ENCODE measurements at regions not wholly inside any gene's neighbourhood (a gene's known extent, or its start where the extent isn't known, plus 50 kb on each side); places are given as distances from the start of the nearest gene placed in this dataset.
A peak's percentile ranks its signal among the peaks of the same experiment; 100 is the strongest.

GRCh38 chr6:103191391-103192093, 1668.2 kb downstream of the HACE1 start:
- DNase-seq (ENCODE audit: low spot score), result no peak

- DNase-seq (ENCODE audit: low spot score), result no peak
These were observed 1674.9 kb downstream of the HACE1 start for GRCh38 chr6:103184776-103185175.

GRCh38 chr6:103183831-103184411, 1675.8 kb downstream of the HACE1 start:
- no peak for DNase-seq (ENCODE audit: low spot score)

- DNase-seq (ENCODE audit: low spot score), result no peak
These were observed 1681.5 kb downstream of the HACE1 start for GRCh38 chr6:103178193-103178592.

- DNase-seq (ENCODE audit: low spot score), result no peak
These were observed 1681.9 kb downstream of the HACE1 start for GRCh38 chr6:103177791-103178190.

GRCh38 chr6:103175056-103175455, 1684.7 kb downstream of the HACE1 start:
- no peak for DNase-seq (ENCODE audit: low spot score)

- DNase-seq (ENCODE audit: low spot score), result no peak
These were observed 1692.2 kb downstream of the HACE1 start for GRCh38 chr6:103167345-103168071.

- no peak for DNase-seq (ENCODE audit: low spot score)
These were observed 1704.7 kb downstream of the HACE1 start for GRCh38 chr6:103154779-103155572.

GRCh38 chr6:103153016-103153415, 1706.7 kb downstream of the HACE1 start:
- no peak for DNase-seq (ENCODE audit: low spot score)

- DNase-seq (ENCODE audit: low spot score), result no peak
These were observed 1716.8 kb downstream of the HACE1 start for GRCh38 chr6:103142902-103143301.

GRCh38 chr6:103140308-103141027, 1719.3 kb downstream of the HACE1 start:
- peak; percentile 75 for DNase-seq (ENCODE audit: low spot score)

- no peak for DNase-seq (ENCODE audit: low spot score)
These were observed 1720.3 kb downstream of the HACE1 start for GRCh38 chr6:103139377-103139776.

- DNase-seq (ENCODE audit: low spot score), result no peak
These were observed 1731.0 kb downstream of the GRIK2 start for GRCh38 chr6:103124471-103124870.

- no peak for DNase-seq (ENCODE audit: low spot score)
These were observed 1729.5 kb downstream of the GRIK2 start for GRCh38 chr6:103122766-103123601.

- DNase-seq (ENCODE audit: low spot score), result no peak
These were observed 1725.5 kb downstream of the GRIK2 start for GRCh38 chr6:103119056-103119455.

GRCh38 chr6:103114582-103114981, 1721.1 kb downstream of the GRIK2 start:
- no peak for DNase-seq (ENCODE audit: low spot score)

- no peak for DNase-seq (ENCODE audit: low spot score)
These were observed 1719.9 kb downstream of the GRIK2 start for GRCh38 chr6:103113416-103113815.

- DNase-seq (ENCODE audit: low spot score), result no peak
These were observed 1714.5 kb downstream of the GRIK2 start for GRCh38 chr6:103107985-103108384.

- DNase-seq (ENCODE audit: low spot score), result no peak
These were observed 1712.2 kb downstream of the GRIK2 start for GRCh38 chr6:103105686-103106085.

GRCh38 chr6:103101267-103101666, 1707.8 kb downstream of the GRIK2 start:
- DNase-seq (ENCODE audit: low spot score), result no peak
